Activated CD4-positive, alpha-beta T cell treated with anti-CD3 and anti-CD28 coated beads, Interleukin-10, Interleukin-2, amounts not matched to agents 100 ng/mL and 50 ng/mL, durations not matched to agents 16 hours and 8 hours (primary cell): ENCODE measurements at regions not wholly inside any gene's neighbourhood (a gene's known extent, or its start where the extent isn't known, plus 50 kb on each side); places are given as distances from the start of the nearest gene placed in this dataset.

Experiments
- DNase-seq: peaks from one replicate; pipeline ENCODE4 v3.0.0-alpha.2; 2020

GRCh38 chr10:118500477-118501104 lies 94.9 kb downstream of the PRLHR start:
- no peak for DNase-seq

GRCh38 chr10:118499186-118499585 lies 96.3 kb downstream of the PRLHR start:
- DNase-seq, result no peak

GRCh38 chr10:118498623-118499022 lies 96.8 kb downstream of the PRLHR start:
- DNase-seq, result no peak

- DNase-seq, result no peak
Measured at GRCh38 chr10:118497227-118497626, 98.2 kb downstream of the PRLHR start.

- DNase-seq, result no peak
Measured at GRCh38 chr10:118496525-118496924, 98.9 kb downstream of the PRLHR start.

GRCh38 chr10:118495499-118495898 lies 99.9 kb downstream of the PRLHR start:
- DNase-seq, result no peak

GRCh38 chr10:118491055-118491454 lies 104.4 kb downstream of the PRLHR start:
- no peak for DNase-seq

GRCh38 chr10:118488710-118489497 lies 106.5 kb downstream of the PRLHR start:
- peak; percentile 8 for DNase-seq

GRCh38 chr10:118485641-118486040 lies 109.8 kb downstream of the PRLHR start:
- DNase-seq, result no peak

GRCh38 chr10:118484152-118484871 lies 111.1 kb downstream of the PRLHR start:
- no peak for DNase-seq

GRCh38 chr10:118483496-118483895 lies 112.0 kb downstream of the PRLHR start:
- DNase-seq, result no peak

- no peak for DNase-seq
Measured at GRCh38 chr10:118482393-118483331, 112.8 kb downstream of the PRLHR start.

- no peak for DNase-seq
Measured at GRCh38 chr10:118481871-118482270, 113.6 kb downstream of the PRLHR start.

- DNase-seq, result no peak
Measured at GRCh38 chr10:118475214-118475613, 120.2 kb downstream of the PRLHR start.

GRCh38 chr10:118474111-118474510 lies 121.3 kb downstream of the PRLHR start:
- no peak for DNase-seq

- no peak for DNase-seq
Measured at GRCh38 chr10:118473305-118473960, 122.0 kb downstream of the PRLHR start.

GRCh38 chr10:118472415-118473304 lies 122.8 kb downstream of the PRLHR start:
- DNase-seq, result no peak

- no peak for DNase-seq
Measured at GRCh38 chr10:118471863-118472262, 123.6 kb downstream of the PRLHR start.

GRCh38 chr10:118470470-118470869 lies 125.0 kb downstream of the PRLHR start:
- DNase-seq, result no peak

GRCh38 chr10:118467200-118467599 lies 125.1 kb upstream of the FAM204A start:
- no peak for DNase-seq

GRCh38 chr10:118465300-118465874 lies 123.3 kb upstream of the FAM204A start:
- DNase-seq, result no peak
